Activated CD4-positive, alpha-beta T cell treated with anti-CD3 and anti-CD28 coated beads for 48 hours (primary cell): ENCODE measurements at regions not wholly inside any gene's neighbourhood (a gene's known extent, or its start where the extent isn't known, plus 50 kb on each side); places are given as distances from the start of the nearest gene placed in this dataset.

ENCODE experiments used
- DNase-seq: peaks from one replicate; pipeline ENCODE4 v3.0.0-alpha.2; 2020

- peak; percentile 66 for DNase-seq
These were observed 54.3 kb upstream of the PPP2R5C start for GRCh38 chr14:101707068-101707842.

- no peak for DNase-seq
These were observed 53.5 kb upstream of the PPP2R5C start for GRCh38 chr14:101707863-101708620.

GRCh38 chr14:101708853-101709532 is 52.5 kb upstream of the PPP2R5C start:
- DNase-seq: no peak

GRCh38 chr14:101709533-101709881 is 52.0 kb upstream of the PPP2R5C start:
- no peak for DNase-seq

GRCh38 chr14:101709962-101710931 is 51.3 kb upstream of the PPP2R5C start:
- no peak for DNase-seq

DNA sequence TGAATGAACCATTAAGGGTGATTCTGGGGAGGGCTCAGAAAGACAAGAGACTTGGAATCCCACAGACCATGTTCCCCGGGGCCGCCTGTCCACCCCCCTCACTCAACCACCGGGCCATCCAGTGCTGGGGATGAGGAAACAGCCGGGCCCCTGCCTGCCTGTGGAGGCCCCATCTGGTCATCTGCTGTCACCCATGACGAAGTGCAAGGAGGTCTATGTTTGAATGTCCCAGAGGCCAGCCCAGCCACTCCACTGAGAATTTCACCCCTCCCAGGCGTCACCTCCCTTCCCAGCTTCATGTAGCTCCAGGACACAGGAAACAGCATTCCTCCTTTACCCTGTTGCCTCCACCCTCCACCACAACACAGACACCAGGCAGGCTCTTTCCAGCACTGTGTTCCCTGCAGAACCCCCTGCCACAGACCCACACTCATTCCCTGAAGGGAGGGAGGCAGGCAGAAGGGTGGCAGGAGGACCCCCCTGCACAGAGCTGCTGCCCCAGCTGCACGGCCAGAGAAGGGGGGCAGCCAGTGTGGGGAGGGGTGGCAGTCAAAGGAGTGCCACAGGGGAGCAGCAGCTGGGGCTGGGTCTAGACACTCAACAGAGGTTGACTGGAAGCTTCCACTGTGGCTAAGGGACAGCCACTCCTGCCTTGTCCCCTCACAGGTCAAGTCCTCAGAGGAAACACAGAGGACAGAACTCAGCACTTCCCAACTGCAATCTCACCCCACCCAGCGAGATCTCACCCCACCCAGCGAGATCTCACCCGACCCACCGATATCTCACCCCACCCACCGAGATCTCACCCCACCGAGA is 50.3 kb upstream of the PPP2R5C start:
- no peak for DNase-seq
